ENCODE measurements at regions not wholly inside any gene's neighbourhood (a gene's known extent, or its start where the extent isn't known, plus 50 kb on each side); places are given as distances from the start of the nearest gene placed in this dataset.

GRCh38 chr16:9677301-9677653, 505.0 kb downstream of the GRIN2A start:
- DNase-seq: no peak
- Histone ChIP-seq H3K4me3 (no peak overlapping the region), H3K4me1 (ENCODE audit: low read depth) (no peaks in the 10 kb centered on the region), H3K9me3 (no peaks in the 10 kb centered on the region), H3K36me3 (ENCODE audit: low read depth) (no peaks in the 10 kb centered on the region)
- ATAC-seq: no peak
- TF ChIP-seq, protein P1, sequence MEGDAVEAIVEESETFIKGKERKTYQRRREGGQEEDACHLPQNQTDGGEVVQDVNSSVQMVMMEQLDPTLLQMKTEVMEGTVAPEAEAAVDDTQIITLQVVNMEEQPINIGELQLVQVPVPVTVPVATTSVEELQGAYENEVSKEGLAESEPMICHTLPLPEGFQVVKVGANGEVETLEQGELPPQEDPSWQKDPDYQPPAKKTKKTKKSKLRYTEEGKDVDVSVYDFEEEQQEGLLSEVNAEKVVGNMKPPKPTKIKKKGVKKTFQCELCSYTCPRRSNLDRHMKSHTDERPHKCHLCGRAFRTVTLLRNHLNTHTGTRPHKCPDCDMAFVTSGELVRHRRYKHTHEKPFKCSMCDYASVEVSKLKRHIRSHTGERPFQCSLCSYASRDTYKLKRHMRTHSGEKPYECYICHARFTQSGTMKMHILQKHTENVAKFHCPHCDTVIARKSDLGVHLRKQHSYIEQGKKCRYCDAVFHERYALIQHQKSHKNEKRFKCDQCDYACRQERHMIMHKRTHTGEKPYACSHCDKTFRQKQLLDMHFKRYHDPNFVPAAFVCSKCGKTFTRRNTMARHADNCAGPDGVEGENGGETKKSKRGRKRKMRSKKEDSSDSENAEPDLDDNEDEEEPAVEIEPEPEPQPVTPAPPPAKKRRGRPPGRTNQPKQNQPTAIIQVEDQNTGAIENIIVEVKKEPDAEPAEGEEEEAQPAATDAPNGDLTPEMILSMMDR (IDR thresholded peaks at IDR 0.05): no peak
- intact Hi-C loops (cut with DNase I, micrococcal nuclease): no loop called here

DNA sequence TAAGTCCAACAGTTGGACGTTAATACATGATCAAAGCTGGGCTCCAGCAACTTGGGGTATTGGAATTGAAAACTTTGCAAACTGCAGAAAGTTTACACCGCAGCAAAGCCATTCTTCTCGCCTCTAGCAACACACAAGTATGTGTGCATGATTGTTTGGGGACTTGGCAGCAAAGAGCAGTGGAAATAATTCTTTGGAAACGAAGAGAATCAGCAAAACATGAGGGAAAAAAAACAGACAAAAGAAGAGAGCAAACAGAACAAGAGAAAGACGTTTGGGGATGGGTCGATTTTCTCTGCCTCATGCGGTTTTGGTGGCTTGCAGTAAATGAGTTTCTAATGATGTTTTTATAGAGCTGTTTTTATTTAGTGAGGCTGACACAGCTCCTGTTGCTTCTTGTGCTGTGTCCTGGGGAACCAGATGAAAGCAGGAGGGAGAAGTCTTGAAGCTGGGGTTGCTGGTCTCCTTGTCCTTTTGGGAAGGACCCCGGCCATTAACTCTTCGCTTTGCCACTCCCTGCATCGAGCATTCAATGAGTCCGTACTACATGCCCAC, 502.9 kb downstream of the GRIN2A start:
- DNase-seq: no peak
- intact Hi-C loops (cut with DNase I, micrococcal nuclease): no loop called here
- no peak overlapping the region for H3K4me3 ChIP-seq
- peaks cover 7% of the 10 kb centered on the region for H3K9me3 ChIP-seq
- no peak for ATAC-seq
- H3K36me3 ChIP-seq (ENCODE audit: low read depth): no peaks in the 10 kb centered on the region
- TF ChIP-seq, protein P1 (IDR thresholded peaks at IDR 0.05): no peak
- no peaks in the 10 kb centered on the region for H3K4me1 ChIP-seq (ENCODE audit: low read depth)

DNA sequence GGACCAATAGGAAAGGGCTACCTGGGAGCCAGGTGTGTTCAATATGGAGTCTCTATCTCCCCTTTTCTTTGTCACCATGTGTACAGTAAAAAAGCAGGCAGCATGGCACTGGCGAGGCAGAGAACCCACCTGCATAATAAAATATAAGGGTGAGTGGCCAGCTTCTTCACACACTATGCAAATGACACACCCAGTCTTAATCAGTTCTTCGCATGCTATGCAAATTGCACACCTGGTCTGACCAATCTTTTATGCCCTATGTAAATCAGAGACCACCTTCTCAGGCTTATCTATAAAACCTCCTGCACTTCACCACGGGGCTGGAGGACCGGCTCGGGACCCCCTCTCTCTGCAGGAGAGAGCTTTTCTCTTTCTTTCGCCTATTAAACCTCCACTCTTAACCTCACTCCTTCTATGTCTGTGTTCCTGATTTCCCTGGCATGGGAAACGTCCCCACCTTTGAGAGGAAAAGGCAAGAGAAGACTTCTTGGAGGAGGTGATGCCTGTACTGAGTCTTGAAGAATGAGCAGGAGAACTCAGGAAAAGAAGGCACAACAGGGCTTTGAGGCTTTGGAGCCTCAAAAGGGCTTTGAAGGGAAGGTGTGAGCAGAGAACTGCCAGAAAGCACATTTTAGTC, 502.1 kb downstream of the GRIN2A start:
- TF ChIP-seq, protein P1 (IDR thresholded peaks at IDR 0.05): no peak
- ATAC-seq (peak; percentile 18), DNase-seq (no peak)
- Histone ChIP-seq H3K4me3 (no peak overlapping the region), H3K9me3 (peaks cover 7% of the 10 kb centered on the region), H3K36me3 (ENCODE audit: low read depth) (no peaks in the 10 kb centered on the region), H3K4me1 (ENCODE audit: low read depth) (no peaks in the 10 kb centered on the region)
- intact Hi-C loops (cut with DNase I, micrococcal nuclease): no loop called here

GRCh38 chr16:9680968-9681367, 501.3 kb downstream of the GRIN2A start:
- TF ChIP-seq, protein P1 (IDR thresholded peaks at IDR 0.05): no peak
- DNase-seq (no peak), ATAC-seq (no peak)
- Histone ChIP-seq H3K4me3 (no peak overlapping the region), H3K4me1 (ENCODE audit: low read depth) (no peaks in the 10 kb centered on the region), H3K36me3 (ENCODE audit: low read depth) (no peaks in the 10 kb centered on the region), H3K9me3 (peaks cover 7% of the 10 kb centered on the region)
- intact Hi-C loops (cut with DNase I, micrococcal nuclease): no loop called here

- Histone ChIP-seq H3K4me3 (no peak overlapping the region), H3K9me3 (peaks cover 7% of the 10 kb centered on the region), H3K4me1 (ENCODE audit: low read depth) (no peaks in the 10 kb centered on the region), H3K36me3 (ENCODE audit: low read depth) (no peaks in the 10 kb centered on the region)
- intact Hi-C loops (cut with DNase I, micrococcal nuclease): no loop called here
- no peak for DNase-seq
- no peak for ATAC-seq
- TF ChIP-seq, protein P1 (IDR thresholded peaks at IDR 0.05): no peak
These were observed 500.7 kb downstream of the GRIN2A start for GRCh38 chr16:9681508-9681907.

Data from mucosa of descending colon (tissue), 3 donors.